ENCODE measurements at regions not wholly inside any gene's neighbourhood (a gene's known extent, or its start where the extent isn't known, plus 50 kb on each side); places are given as distances from the start of the nearest gene placed in this dataset.

DNA sequence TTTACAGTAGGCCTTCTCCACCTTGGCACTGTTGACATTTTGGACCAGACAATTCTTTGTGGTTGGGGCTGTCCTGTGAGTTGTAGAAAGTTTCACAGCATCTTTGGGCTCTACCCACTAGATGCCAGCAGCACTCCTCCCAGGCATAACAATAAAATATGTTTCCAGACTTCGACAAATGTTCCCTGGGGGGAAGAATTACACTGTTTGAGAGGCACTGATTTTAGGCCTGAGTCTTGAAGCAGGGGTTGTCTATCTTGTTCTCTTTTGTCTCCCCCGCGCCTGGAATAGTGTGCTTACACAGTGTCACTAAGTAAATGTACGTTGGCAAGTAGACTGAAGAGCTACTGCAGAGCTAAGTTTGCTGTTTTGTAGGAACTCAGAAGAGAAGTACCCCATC lies 254.4 kb upstream of the BOD1L1 start:
- no peak for TF ChIP-seq CTCF (IDR thresholded peaks at IDR 0.05)
- intact Hi-C loops (cut with DNase I): no loop called here
- Histone ChIP-seq H3K36me3 (no peaks in the 10 kb centered on the region), H3K9me3 (no peaks in the 10 kb centered on the region), H3K27me3 (ENCODE audit: low read depth) (no peaks in the 10 kb centered on the region), H3K27ac (no peak overlapping the region), H3K4me3 (no peak overlapping the region), H3K4me1 (no peaks in the 10 kb centered on the region)
- DNase-seq (no peak), ATAC-seq (no peak)

GRCh38 chr4:13887010-13887409 lies 259.5 kb upstream of the BOD1L1 start:
- TF ChIP-seq CTCF (IDR thresholded peaks at IDR 0.05): no peak
- Histone ChIP-seq H3K27me3 (ENCODE audit: low read depth) (no peaks in the 10 kb centered on the region), H3K4me1 (no peaks in the 10 kb centered on the region), H3K36me3 (no peaks in the 10 kb centered on the region), H3K4me3 (no peak overlapping the region), H3K27ac (no peak overlapping the region), H3K9me3 (no peaks in the 10 kb centered on the region)
- no peak for DNase-seq
- no peak for ATAC-seq
- intact Hi-C loops (cut with DNase I): no loop called here

GRCh38 chr4:13888112-13888511 lies 260.6 kb upstream of the BOD1L1 start:
- no peak overlapping the region for H3K4me3 ChIP-seq
- DNase-seq (no peak), ATAC-seq (no peak)
- intact Hi-C loops (cut with DNase I): no loop called here
- TF ChIP-seq CTCF (IDR thresholded peaks at IDR 0.05): no peak
- H3K27ac ChIP-seq: no peak overlapping the region
- H3K36me3 ChIP-seq: no peaks in the 10 kb centered on the region
- H3K27me3 ChIP-seq (ENCODE audit: low read depth): no peaks in the 10 kb centered on the region
- H3K9me3 ChIP-seq: no peaks in the 10 kb centered on the region
- no peaks in the 10 kb centered on the region for H3K4me1 ChIP-seq

DNA sequence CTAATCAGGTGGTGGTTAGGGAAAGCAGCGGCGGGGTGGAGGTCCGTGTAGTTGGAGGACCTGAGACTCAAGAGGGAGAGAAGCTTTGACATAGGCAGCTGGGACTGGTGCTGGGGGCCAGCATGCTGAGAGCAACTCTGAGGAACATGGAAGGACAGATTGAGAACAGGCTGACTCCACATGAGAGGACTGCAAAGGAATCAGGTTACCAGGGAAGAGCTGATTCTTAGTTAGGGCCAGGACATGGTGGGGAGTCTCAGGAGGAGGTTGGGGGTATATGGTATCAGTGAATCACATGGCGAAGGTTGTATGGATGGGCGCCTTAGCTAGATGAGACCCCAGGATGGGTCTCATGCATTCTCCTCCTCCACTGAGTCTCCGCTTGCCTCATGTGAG lies 264.0 kb upstream of the BOD1L1 start:
- Histone ChIP-seq H3K4me1 (no peaks in the 10 kb centered on the region), H3K27ac (no peak overlapping the region), H3K36me3 (no peaks in the 10 kb centered on the region), H3K27me3 (ENCODE audit: low read depth) (no peaks in the 10 kb centered on the region), H3K9me3 (no peaks in the 10 kb centered on the region), H3K4me3 (no peak overlapping the region)
- DNase-seq (no peak), ATAC-seq (no peak)
- no peak for TF ChIP-seq CTCF (IDR thresholded peaks at IDR 0.05)
- intact Hi-C loops (cut with DNase I): no loop called here

GRCh38 chr4:13892739-13893105 lies 265.2 kb upstream of the BOD1L1 start:
- Histone ChIP-seq H3K27ac (no peak overlapping the region), H3K27me3 (ENCODE audit: low read depth) (no peaks in the 10 kb centered on the region), H3K36me3 (no peaks in the 10 kb centered on the region), H3K9me3 (no peaks in the 10 kb centered on the region), H3K4me3 (no peak overlapping the region), H3K4me1 (no peaks in the 10 kb centered on the region)
- ATAC-seq (no peak), DNase-seq (no peak)
- intact Hi-C loops (cut with DNase I): no loop called here
- no peak for TF ChIP-seq CTCF (IDR thresholded peaks at IDR 0.05)

DNA sequence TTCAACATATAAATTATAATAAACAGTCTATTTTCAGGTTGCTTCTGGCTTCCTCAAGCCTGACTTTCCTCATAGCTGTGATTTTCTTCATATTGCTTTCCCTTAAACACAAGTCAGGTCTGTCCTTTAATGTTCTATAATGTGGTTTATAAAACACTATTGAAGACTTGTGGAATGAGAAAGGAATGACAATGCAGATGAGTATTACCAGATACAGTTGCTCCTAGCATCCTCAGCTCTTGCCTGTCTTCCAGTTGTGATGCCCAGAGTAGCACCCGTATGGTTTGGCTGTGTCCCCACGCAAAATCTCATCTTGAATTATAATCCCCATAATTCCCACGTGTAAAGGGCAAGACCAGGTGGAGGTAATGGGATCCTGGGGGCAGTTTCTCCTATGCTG lies 265.7 kb upstream of the BOD1L1 start:
- H3K36me3 ChIP-seq: no peaks in the 10 kb centered on the region
- intact Hi-C loops (cut with DNase I): no loop called here
- no peaks in the 10 kb centered on the region for H3K9me3 ChIP-seq
- DNase-seq (no peak), ATAC-seq (no peak)
- no peaks in the 10 kb centered on the region for H3K27me3 ChIP-seq (ENCODE audit: low read depth)
- H3K27ac ChIP-seq: no peak overlapping the region
- no peak overlapping the region for H3K4me3 ChIP-seq
- no peaks in the 10 kb centered on the region for H3K4me1 ChIP-seq
- no peak for TF ChIP-seq CTCF (IDR thresholded peaks at IDR 0.05)

Measured in lower lobe of right lung (tissue), 2 donors.